A673 (cell line): ENCODE measurements at regions not wholly inside any gene's neighbourhood (a gene's known extent, or its start where the extent isn't known, plus 50 kb on each side); places are given as distances from the start of the nearest gene placed in this dataset.
"Not testable (repeated sequence)": the region's sequence is repeated elsewhere in the genome, so short reads cannot be mapped to it uniquely, and the experiment has no call there.

Experiments used
- CTCF ChIP-seq: fragments of 300-800, 200-600 bp; sonication (generic); conservative IDR thresholded peaks from 2 replicates; pipeline ENCODE4 v1.5.1; 2017; ENCODE audit warnings: low read depth, mild to moderate bottlenecking, antibody characterized with exemption, low read length, moderate library complexity, mixed read lengths
- EZH2 ChIP-seq: fragments of 200-600 bp; sonication (generic); IDR thresholded peaks from 2 replicates; pipeline ENCODE4 v1.6.1; 2017; ENCODE audit warnings: borderline replicate concordance, low read depth, mild to moderate bottlenecking, mixed read lengths, antibody characterized with exemption, low read length; ENCODE audit not compliant: poor library complexity, severe bottlenecking

GRCh38 chr9:107826688-107826983 lies 337.1 kb upstream of the KLF4 start:
- not testable (repeated sequence) for TF ChIP-seq CTCF, EZH2
